Activated CD8-positive, alpha-beta memory T cell treated with anti-CD3 and anti-CD28 coated beads, Interleukin-2, amount 50 U/mL, for 4 hours (primary cell): ENCODE measurements at regions not wholly inside any gene's neighbourhood (a gene's known extent, or its start where the extent isn't known, plus 50 kb on each side); places are given as distances from the start of the nearest gene placed in this dataset.

ENCODE experiments used
- DNase-seq: peaks from one replicate; pipeline ENCODE4 v3.0.0-alpha.2; 2020

DNA sequence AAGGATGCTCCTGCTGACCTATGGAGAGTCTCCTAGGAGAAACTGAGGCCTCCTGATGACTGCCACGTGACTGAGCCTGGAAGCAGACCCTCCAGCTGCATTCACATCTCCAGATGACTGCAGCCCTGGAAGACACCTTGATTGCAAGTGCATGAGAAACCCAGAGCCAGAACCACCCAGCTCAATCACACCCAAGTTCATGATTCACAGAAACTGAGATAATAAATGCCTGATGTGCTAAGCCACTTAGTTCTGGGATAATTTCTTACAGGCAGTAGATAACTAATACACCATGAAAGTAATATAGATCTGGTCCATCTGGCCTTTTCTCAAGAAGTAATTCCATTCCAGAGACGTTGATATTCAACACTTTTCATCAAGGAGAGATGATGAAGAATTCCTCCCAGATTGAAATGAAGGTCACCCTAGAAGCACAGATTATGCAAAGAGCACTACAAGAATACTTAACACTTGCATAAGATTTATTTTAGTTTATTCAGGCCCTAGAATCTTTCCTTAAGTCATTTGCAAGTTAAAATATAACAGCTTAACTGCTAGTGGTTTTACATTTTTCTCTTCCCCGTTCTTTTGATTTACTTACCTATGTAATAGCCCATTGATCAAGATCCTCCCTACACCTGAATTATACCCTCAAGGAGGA lies 208.2 kb upstream of the INHBA start:
- no peak for DNase-seq

DNA sequence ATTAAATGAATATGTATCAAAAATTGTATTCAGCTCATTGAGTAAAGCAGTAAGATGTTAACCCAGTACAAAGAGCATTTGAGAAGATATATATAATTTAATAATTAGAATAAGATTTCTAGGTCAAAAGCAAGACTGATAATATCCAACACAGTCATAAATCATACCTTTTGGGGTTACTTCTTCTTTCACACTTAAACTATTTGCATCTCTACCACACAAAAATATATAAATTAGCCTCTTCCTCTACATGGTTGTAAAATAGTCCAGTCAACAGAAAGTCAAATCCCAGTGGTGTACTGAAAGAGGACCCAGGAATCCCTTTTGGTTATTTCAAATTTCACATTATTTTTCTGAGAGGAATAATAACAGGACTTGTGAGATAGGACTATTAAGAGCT lies 204.6 kb upstream of the INHBA start:
- DNase-seq: no peak

DNA sequence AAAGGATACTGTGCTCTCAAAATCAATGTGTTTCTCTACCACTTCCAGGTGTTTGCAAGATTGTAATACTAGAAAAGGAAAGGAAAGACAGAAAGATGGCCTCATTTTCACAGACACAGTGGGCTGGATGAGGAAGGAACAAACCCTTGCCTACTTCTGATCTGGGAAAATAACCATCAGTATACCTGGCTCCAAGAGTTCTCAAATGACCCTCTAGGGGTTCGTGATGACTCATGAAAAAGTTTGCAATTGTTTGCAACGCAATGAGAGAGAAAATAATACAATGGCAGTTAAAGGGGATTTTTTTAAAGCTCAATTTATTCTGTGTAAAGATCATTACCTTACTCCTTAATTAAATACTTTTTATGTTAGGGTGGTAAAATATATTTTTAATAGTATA lies 197.6 kb upstream of the INHBA start:
- DNase-seq: no peak

DNA sequence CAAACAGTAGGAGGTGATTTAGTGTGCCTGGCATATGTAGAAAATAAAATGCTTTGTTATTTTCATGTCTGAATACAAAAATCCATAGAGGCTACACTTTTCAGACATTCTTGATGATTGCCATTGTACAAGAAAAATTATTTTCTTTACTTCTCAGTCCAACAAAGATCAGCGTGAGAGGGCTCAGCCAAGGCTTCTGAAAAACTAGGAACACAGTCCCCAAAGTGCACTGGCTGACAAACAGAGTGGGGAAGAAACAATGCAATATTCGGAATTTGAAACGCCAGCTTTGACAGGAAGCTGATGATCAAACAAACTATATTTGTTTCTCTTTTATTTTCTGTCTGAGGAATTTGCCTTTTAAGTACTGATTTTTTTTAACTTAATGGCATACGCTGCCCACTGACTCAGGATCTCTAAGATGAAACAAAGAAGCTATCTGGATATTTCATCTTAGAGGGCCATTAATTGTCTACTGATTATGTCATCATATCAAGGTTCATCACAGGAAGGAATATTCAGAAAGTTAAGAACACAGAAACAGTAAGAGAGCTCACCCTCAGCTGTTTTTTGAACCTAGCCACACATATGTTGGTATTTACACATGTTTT lies 197.0 kb upstream of the INHBA start:
- no peak for DNase-seq

DNA sequence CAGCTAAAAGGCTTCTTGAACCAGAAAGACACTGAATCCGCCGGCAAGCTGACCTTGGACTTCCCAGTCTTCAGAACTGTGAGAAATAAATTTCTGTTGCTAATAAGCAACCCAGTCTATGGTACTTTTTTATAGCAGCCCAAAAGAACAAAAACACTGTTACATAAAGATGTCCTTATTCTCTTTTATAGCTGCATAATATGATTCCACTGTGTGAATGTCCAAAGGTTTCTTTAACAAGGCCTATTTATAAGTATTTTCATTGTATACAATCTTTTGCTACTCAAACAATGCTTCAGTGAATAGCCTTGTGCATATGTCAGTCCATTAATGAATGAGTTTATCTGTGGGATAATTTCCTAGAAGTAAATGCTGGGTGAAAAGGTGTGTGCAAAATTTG lies 190.8 kb upstream of the INHBA start:
- no peak for DNase-seq

DNA sequence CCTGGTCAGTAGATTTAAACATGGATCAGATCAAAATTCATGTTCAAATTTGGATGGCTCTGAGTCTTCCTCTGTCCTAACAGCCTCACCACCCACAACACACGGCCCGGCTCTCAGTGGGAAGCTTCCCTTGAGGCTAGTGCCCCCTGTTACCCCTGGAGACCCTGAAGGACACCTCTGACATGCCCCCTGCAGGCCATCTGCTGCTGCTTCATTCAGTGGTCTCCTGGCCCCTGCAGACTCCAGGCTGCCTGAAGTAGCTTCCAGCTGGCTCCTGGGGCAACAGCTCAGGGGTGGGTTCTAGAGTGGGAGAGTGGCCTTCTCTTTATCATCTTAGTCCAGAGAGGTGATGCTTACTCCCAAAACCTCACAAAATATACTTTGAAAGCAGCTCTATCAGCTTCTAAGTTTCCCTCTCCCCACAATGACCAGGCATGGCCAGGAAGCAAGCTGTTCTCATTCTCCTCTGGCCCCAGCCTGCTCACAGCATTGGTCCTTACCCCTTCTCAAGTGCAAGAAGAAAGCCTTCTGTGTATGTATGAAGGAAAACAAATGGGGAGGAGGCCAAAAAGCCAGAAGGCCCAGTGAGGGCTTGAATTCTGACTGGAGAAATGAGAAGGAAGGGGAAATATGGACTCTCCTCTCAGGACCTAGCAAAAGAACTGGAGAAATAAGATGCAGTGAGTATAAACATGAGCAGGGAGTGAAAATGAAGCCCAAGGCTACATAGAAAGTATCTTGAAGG lies 189.6 kb upstream of the INHBA start:
- no peak for DNase-seq

DNA sequence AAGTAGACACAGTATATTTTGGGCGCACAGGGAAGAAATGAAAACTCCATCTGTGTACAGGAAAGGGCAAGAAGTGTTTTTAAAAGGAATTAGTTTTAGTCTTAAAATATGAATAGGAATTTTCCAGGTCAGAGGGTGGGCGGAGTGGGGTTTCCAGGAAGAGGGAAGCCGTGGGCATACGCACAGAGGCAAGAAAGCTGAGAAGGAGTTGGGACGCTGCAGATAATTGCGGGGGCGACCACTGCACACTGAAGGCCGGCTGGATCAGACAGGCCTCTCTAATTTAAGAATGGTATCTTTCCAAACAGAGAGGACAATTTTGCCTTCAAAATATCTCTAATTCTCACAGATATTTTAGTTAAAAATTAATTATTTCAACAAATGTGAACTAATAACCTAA lies 189.1 kb upstream of the INHBA start:
- no peak for DNase-seq

DNA sequence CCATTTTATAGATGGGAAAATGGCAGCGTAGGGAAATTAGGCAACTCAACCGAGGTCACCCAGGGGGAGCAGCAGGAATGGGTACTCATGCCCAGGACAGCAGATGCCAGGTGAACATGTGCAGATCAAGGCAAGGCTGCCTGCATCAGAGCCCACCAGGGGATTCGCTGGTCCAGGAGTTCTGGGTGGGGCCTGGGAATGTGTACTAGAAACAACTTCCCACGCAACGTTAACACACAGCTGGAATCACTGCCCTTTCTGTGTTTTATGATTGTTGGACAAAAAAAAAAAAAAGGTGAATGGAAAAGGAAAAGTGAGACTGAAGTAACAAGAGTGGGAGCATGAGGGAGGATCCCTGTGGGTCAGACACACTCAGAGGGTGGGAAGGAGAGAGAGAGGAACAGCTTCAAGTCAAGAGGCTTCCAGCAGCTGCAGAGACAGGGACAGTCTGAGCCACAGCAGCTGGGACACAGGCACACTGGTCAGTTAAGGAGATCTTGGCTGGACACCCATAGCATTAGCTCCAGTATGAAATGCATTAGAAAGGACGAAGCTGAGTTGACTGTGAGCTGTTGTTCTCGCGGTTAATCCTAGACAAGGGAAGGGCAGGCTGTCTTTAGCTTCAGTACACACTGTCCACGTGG lies 187.9 kb upstream of the INHBA start:
- DNase-seq: no peak

DNA sequence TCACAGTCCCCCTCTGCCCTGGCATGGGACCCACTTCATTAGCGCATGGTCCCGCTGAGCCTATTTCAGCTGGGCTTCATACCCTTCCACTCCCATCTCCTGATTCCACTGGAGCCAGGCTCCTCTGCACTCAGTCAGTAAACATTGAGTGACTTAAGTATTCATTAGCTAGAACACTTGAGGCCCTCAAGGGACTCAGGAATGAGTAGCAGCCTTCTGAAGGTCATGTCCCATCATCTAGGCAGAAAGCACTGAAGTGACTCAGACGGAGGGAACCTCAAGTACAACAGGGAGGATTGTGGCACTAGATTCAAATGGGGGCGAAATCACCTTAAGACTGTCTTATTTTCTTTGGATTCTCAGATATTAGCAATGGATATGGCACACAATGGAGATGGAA lies 186.6 kb upstream of the INHBA start:
- no peak for DNase-seq

DNA sequence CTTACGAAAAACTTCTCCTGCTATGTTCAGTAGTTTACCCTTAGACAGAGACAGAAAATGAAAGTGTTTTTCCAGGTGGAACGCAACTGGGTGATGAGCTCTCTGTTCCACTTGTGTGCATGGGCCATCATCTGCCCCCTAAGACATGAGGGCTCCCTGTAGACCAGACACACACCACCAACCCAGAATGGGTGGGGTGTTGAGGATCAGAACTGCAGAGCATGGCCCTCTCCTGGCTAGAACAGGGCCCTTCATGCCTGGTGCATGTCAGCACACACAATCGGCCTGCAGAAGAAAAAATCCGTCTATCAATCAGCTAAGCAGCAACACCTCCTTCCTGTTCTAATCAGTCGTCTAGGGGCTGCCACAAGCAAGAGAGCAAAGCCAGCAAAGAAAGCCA lies 186.2 kb upstream of the INHBA start:
- no peak for DNase-seq

DNA sequence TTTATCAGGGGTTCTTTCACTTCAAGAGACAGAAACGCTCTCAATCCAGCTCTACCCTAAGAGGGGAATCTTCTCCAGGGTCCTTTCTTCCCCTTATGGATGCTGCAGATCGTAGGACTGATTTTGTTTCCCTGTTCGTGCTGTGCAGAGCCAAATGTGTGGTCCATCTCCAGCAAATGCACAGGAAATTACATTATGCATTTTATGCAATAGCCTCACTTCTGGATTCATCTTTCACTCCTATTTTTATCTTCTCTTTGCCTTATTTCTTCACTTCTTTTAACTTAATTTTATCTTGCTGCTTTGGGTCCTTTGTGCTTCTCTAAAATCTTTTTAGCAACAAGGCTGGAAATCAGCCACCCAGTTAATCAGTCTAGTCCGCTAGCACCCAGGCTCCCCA lies 184.5 kb upstream of the INHBA start:
- no peak for DNase-seq

DNA sequence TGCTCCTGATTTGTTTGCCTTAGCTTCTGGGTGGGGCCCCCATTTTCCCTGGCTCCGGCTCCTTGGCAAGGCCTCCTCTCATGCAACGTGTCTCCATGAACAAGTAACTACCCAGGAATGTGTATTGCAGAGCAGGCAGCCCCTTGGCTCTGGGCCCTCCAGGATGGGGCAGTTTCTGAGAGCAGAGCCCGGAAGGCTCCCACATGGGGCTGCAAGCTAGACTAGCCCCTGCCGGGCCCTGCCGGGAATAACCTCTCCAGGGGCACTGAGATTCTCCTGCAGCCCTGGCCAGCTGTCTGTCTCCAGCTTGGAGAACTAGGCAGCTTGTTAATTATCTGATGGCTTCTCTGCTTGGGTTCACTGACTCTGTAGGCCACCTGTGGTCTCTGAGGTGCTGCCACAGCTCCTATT lies 184.0 kb upstream of the INHBA start:
- no peak for DNase-seq

DNA sequence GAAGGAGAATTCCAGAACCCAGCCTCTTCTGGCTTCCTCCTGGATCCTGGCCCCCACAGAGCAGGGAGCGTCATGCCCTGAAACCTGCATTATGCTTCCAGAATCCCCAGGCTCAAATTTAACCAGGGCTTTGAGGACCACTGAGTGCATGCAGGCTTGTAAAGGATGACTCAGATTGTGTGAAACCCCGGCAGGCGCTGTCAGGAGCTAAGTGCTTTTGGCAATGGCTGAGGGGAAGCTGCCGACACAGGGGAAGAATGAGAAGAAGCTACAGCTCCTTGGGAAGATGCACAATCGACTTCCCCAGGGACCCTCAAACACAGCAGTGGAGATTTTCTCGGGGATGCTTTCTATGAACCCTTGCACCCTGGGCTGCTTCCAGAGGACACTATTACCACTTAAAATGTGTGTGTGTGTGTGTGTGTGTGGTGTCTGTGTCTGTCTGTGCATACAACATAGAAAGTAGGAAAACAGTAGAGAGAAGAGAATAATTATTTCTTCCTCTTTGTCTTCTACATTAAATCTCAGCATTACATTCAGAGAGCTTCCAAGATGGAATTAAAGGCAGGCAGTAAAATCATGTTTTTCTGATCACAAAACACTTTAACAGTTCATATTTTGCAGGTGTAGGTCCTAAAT lies 183.5 kb upstream of the INHBA start:
- DNase-seq: no peak

DNA sequence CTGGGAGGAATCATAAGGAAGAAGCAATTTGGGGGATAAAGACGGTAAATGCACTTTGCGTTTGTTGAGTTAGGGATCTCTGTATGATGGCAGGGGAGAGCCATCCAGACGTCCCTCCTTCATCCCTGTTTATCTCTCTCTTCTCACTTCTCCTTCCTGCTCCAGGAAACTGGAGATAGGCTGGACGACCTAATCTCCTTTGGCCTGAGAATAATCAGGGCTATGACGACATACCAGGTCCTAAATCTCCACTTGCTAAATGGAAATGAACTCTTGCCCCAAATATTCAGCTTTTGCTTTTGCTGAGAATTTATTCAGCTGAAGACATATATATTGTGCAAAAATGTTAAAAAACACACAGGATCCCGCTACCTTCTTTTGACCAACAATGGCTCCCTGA lies 182.9 kb upstream of the INHBA start:
- no peak for DNase-seq

DNA sequence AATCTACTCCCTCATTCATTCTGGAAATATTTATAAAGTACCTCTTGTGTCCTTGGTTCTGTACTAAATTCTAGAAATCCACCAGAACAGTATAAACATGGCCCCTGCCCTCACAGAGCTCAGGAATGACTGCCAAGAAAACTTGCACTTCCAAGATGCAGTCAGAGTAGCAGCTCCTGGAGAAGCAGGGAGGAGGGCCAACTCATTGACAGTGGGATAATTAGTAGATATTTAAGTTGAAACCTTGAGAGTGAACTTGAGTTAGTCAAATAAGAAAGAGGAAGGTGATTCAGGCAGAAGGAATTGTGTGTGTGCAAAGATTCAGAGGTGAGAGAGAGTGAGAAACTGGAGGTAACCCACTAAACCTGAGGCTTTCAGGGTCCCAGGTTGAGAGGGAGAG lies 182.2 kb upstream of the INHBA start:
- DNase-seq: no peak

DNA sequence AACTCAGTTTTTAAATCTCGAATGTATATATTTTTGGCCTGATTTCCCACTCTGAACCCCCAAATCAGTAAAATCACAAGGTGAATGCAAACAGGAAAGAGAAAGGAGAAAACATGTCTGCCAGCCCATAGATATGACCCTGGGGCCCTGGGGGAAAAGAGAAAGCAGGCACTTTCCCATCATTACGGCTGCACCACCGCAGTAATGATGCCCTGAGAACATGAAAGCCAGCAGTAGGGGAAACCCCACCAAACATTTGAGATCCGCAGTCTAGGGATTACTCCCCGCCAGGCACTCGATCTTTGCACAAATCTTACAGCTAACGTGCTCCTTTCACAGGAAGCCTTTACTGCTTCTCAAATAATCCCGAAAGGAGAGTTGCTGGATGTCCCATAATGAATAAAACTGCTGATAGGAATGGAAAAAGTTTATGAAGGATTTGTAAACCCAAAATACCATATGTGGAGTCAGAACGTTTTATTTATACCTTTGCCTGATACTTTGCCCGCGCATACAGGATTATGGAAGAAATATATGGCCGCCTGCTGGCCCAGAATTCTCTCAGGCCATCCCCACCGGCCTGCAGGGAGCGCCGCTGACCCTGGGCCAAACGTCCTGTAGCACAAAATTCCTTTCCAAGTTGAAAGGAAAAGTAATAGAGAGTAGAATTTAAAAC lies 180.0 kb upstream of the INHBA start:
- no peak for DNase-seq

DNA sequence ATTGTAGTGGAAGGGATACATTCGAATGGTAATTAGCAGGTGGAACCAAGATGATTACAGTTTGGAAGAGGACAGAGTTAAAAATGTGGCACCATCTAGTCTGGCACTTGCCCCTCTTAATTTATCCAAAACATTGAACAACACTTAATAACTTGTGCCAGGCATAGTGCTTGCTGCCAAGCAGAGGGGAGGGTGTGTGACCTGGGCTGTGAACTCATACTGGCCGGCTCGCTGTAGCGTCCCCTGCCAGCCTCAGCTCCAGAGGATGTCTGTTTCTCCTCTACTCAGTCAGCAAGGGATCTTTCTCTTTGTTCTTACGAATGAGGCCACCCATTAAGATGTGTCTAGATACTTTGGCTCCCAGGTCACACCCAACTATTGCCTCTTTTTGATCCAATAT lies 179.4 kb upstream of the INHBA start:
- no peak for DNase-seq

DNA sequence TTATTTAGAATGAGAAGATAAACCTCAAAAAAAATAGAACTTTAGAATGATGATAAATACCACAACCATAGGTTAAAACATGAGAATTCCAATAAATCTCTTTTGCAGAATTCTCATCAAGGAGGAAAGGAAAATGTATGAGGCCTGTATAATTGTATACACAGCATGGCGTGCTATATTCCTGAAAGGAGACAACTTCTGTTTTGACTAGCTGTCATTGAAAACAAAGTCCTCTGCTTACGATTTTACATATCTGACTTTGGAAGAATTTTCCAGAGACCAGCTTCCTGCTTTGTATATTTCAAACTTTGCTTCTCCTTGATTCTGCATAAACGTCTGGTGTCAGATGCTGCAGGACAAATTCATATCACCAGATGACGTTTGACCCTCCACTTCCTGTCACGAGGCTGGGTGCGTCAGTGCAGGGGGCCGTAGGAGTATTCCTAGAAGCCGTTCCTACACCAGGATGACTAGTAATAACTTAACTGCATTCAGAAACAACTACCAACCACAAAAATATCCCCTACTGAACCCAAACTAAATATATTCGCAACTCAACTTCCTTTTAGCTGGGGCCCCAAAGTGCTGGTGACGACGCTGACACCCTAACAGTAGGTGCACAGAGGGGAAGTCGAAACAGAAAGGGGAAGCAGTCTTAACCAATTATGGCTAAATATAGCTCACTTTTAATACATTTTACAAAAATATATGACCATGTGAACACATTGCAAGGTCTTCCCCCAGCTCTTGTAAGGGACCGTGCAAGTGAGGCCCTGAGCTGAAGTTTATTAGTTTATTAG lies 178.6 kb upstream of the INHBA start:
- peak; percentile 64 for DNase-seq

DNA sequence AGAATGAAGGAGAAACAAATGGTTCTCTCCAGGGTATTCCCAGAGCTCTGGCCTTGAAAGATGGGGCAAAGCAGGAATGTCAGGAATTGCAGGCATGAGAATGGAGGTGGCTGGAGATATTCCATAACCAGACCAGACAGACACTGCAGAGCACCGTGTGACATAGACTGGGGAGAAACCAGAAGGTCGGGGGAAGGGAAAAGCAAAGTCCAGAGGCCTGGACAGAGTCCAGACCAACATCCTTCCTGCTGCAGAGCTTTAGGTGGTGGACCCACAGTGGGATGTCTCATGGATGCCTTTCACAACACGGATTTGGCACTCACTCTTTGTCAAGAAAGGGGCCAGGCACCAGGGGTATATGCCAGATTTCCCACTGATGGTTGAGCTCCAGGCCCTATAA lies 177.2 kb upstream of the INHBA start:
- DNase-seq: no peak

DNA sequence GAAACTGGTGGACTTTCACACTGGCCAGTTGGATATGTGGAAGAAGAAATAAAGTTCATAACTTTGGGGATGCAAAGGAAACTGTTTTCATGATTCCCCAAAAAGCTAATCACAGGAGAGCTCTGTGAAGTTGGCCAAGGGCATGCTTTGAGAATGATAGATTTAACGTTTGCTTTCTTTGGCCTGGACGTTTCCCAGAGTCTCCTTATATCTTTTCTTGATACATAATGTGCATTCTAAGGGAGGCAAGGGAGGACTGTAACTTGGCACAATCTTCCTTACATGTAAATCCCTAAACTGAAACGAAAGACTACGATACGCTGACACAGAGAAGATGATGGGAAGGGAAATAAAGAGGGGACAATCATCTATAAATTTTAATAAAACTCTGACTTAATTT lies 176.5 kb upstream of the INHBA start:
- DNase-seq: no peak

DNA sequence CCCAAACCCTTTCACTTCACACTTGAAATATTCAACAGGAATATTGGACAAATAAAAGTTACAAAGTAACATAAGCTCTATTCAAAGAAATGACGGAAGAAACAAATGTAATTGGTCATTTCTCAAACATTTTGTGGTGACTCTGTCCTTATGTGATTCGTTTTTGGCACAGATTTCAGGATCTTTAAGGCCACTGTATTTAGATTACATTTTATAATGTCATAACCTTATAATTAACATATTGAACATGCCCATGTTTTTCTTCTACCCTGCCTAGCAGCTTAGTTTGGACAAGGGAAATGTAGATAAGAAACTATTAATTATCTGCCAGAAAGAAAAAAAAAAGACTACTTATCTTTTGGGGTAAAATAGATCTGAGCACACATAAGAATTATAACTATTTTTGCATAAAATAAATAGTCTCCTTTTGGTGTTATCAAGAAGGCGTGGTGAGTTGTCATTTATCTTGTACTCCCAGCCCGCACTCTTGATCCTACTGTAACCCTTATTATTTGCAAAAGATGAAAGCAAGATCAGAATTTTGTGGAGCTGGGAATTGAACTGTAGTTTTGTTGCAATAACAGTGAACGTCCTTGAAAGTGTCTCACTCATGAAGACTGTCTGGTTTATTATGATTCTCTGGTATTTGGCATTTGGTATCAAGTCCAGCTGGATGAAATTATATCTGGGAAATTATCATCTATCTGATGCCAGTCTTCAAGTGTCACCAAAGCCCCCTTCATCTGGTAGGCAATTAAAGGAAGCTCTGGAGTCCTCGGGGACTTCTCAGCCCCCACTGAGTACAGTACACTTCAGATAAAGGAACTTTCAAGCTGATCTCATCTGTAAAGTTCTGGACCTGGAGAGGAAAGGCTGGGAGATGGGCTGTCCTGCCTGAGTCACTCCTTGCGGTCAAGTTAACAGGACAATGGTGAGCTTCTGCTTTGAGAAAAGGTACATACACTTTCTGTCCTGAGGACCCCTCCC lies 175.7 kb upstream of the INHBA start:
- DNase-seq: no peak
